Gastroesophageal sphincter (tissue), 4 donors: ENCODE measurements at regions not wholly inside any gene's neighbourhood (a gene's known extent, or its start where the extent isn't known, plus 50 kb on each side); places are given as distances from the start of the nearest gene placed in this dataset.

Experiments used
- ATAC-seq: fragments of 150-250 bp; one replicate; pipeline ENCODE4 v1.9.1; 2016; ENCODE audit warnings: mild to moderate bottlenecking, moderate library complexity
- H3K27ac ChIP-seq, 4 donors: fragments of 200-600 bp; sonication (generic) in 3 of 4; 1 replicate in 3 of 4; 2 replicates in 1 of 4; pipeline ENCODE4 v1.5.1; 2016 to 2019
- H3K27me3 ChIP-seq: fragments of 200-600 bp; sonication (generic); one replicate; pipeline ENCODE4 v1.5.1; 2019
- H3K36me3 ChIP-seq, 2 donors: fragments of 200-600 bp; sonication (generic); one replicate each; pipeline ENCODE4 v1.5.1; 2019; ENCODE audit warnings: control low read depth in 1 of 2
- H3K4me1 ChIP-seq, 3 donors: fragments of 200-600 bp; sonication (generic); 1 replicate in 2 of 3; 2 replicates in 1 of 3; pipeline ENCODE4 v1.5.1; 2016 to 2019; ENCODE audit warnings: control low read depth in 2 of 3
- H3K4me3 ChIP-seq, 2 donors: fragments of 200-600 bp; sonication (generic); one replicate each; pipeline ENCODE4 v1.5.1; 2019; ENCODE audit warnings: mild to moderate bottlenecking in 1 of 2, moderate library complexity in 1 of 2
- H3K9me3 ChIP-seq, 3 donors: fragments of 200-600 bp; sonication (generic); one replicate each; pipeline ENCODE4 v1.5.1; 2017 to 2019; ENCODE audit warnings: control low read depth in 2 of 3
- CTCF ChIP-seq, 4 experiments: fragments of 200-600 bp in 2 of 4; fragments of 450-650 bp in 2 of 4; sonication (generic) in 1 of 4; IDR thresholded peaks; one replicate each; pipeline ENCODE4 v1.5.1; 2017 to 2019; ENCODE audit warnings: antibody characterized with exemption in 4 of 4, mild to moderate bottlenecking in 2 of 4, moderate library complexity in 2 of 4
- POLR2A ChIP-seq, 2 donors: fragments of 450-650 bp; IDR thresholded peaks; one replicate each; pipeline ENCODE4 v1.6.1; 2017; ENCODE audit warnings: antibody characterized with exemption in 2 of 2, mild to moderate bottlenecking in 2 of 2, moderate library complexity in 1 of 2
- WGBS, 2 donors: methylation state at CpG; one replicate each; pipeline ENCODE4 v1.1.5; 2018; ENCODE audit warnings: low coverage in 1 of 2; 5-methylcytosine and 5-hydroxymethylcytosine counted together

GRCh38 chrY:9041474-9041873 is 295.8 kb upstream of the TSPY4 start:
- WGBS, 2 donors = no CpG with 5 or more reads among the region's 3 CpGs

More at GRCh38 chrY:9041474-9041873, 295.8 kb upstream of the TSPY4 start:
- ATAC-seq = no peak
- Histone ChIP-seq H3K36me3 (no peaks in the 10 kb centered on the region), H3K27me3 (no peaks in the 10 kb centered on the region), H3K9me3 (no peaks in the 10 kb centered on the region), H3K27ac (no peak overlapping the region), H3K4me1 (no peaks in the 10 kb centered on the region), H3K4me3 (no peak overlapping the region)
- TF ChIP-seq POLR2A (IDR thresholded peaks at IDR 0.05) (no peak), CTCF (IDR thresholded peaks at IDR 0.05) (no peak)
